NCI-H345 (cell line): ENCODE measurements at regions not wholly inside any gene's neighbourhood (a gene's known extent, or its start where the extent isn't known, plus 50 kb on each side); places are given as distances from the start of the nearest gene placed in this dataset.
"Not testable (repeated sequence)": the region's sequence is repeated elsewhere in the genome, so short reads cannot be mapped to it uniquely, and the experiment has no call there.

Source experiments
- DNase-seq: peaks from one replicate; lab custom pipeline; 2025; lab: John Stamatoyannopoulos, UW

DNA sequence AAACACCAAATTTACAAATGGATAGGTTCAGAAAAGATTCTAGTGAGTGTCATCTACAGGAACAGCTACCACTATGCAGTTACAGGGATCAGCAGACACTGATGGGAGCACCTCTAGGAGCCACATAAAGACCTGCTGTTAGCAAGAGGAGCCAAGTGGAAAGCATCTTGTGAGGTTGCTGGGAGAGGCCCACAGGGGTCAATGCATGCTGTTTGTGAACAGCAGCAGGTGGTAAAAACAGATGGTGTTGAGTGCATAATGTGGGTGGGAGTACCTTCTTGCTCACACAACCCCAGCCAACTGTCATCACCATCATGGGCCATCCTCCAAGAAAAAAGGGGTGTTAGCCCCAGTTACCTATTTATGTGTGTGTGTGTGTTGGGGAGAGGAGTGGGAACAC is 215.2 kb upstream of the SSTR1 start:
- peak; percentile 80 for DNase-seq

DNA sequence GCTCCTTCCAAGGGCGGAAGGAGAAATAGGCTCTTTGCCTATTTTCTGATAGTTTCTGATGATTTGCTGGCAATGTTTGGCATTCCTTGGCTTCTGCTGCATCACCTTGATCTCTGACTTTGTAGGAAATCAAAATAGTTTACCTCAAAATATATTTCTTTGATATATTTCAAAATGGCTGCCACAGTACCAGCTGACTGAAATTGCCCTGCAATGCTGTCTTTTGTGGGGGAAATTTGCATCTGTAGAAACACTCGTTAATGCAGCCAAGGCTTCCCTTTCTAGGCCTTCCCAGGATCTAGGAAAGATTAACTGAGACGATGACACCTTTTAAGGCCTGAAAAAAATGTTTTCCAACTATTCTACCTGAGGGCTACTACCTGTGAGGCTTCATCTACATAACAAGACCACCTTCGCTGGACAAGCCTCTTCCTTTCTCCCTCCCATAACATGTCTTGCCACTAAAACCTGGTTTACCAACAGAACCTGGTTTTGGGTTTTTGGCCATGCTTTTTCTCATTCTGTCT is 212.8 kb upstream of the SSTR1 start:
- no peak for DNase-seq

DNA sequence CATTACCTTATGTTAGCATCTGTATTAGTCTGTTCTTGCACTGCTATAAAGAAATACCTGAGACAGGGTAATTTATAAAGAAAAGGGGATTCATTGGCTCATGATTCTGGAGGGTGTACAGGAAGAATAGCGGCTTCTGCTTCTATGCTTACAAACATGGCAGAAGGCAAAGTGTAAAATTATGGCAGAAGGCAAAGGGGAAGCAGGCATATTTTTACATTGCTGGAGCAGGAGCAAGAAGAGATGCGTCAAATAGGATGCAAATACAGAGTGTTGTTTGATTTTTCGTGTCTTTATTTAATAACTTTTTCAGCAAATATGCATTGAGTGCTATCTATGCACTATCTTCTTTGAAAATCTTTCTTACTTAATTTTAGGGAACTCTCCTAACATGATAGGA is 210.7 kb upstream of the SSTR1 start:
- DNase-seq = no peak

DNA sequence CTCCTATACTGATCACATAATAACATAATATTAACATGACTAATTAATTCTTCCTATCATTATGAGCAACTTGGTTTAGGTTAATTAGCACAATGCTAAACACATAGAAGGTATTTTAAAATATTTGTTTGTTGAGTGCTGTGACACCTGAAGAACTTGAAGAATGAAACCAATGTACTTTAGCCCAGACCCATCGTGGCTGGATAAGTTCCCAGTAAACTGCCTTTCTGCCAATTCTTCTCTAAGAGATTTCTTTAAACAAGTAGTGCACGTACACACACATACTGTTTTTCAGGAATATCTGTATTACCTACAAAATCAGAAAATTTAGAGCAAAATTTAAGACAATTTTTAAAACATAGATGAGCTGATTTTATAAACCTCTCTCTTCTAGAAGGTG is 207.4 kb upstream of the SSTR1 start:
- DNase-seq = no peak

DNA sequence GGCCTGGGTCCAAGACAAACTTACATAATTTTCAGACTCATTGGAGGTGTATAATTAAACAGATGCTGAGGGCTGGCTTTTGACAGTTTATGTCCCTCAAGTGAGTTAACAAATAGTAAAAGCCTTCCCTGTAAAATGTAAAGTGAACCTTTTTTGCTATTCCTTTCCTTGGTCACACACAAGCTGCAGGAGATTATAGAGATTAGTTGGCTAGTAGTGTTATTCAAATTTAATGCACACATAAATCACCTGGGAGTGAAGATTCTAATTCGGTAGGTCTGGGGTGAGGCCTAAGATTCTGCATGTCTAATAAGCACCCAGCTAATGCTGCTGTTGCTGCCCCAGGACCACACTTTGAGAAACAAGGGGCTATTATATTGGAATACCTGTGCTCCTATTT is 206.2 kb upstream of the SSTR1 start:
- DNase-seq = no peak

DNA sequence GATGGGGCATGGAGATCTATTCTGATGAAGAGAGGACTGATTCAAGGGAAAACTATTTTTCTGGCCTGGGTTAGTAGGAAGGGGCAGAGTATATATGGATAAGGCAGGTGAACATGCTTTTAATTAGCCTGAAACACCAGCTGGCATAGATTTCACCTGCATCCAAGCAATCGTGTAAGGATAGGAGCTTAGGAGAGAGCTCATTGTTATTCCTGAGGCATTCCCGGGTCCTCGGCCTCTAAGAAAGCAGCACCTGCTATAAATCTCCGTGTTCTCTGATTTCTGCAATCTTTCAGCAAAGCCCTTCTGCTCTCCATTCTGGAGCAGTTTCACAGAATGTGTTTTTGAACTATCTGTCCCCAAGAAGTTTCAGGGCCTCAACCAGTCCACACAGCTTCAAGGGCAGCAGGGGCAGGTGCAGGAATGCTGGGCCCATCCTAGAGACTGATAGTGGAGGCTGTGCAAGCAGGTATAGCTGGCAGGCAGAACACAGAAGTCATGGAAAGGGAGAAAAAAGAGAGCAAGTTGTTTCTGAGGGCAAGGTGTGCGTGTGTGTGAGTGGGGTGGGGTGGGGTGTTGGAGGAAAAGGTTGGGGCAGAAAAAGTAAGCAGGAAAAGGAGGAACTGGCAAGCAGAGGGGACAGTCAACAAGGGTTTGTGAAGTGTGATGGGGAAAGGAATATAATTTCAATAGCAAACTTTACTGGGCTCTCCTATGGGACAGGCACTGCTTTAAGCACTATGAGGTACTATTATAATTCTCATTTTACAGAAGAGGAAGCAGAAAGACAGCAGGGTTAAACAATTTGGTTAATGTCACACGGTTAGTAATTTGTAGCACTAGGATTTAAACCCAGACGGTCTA is 203.7 kb upstream of the SSTR1 start:
- DNase-seq = no peak

DNA sequence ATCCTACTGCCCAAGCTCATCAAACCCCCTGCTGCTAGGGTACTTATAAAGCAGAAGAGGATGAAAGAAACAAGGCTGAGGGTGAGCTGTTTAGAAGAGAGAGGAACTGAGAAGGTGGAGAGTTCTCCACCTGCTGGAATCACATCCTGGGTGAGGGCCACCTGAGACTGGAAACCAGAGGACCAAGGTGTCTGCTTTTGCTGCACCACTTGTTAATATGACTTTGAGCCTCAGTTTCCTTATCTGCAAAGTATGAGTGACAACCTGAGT is 203.2 kb upstream of the SSTR1 start:
- no peak for DNase-seq

DNA sequence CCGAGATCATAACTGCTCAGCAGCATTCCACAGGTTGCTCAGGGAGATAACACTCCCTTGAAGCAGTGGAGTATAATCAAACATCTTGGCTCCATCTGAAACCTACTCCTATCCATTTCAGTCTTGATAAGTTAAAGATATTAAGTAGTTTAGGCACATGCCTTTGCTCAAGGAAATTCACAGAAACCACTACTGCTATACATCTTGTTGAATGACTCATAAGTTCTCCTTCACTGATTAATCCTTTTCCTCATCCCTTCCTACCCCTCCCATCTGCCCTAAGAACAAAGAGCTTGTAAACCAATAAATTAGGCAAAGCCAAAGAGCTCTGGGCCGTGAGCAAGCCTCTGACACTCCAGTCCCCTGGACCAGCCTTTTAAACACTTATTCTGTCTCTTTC is 196.5 kb upstream of the SSTR1 start:
- not testable (repeated sequence) for DNase-seq

DNA sequence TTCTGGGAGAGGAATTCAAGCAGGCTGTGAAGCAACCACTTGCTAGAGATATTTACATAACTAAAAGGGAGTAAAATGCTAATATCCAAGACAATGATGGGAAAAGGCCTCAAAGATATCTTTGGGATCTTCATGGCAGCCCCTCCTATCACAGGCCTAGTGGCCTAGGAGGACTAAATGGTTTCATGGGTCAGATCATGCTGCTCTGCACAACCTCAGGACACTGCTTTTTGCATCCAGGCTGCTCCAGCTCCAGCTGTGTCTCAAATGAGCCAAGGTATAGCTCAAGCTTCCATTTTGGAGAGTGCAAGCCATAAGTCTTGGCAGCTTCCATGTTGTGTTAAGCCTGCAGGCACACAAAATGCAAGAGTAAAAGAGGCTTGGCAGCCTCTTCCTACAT is 195.6 kb upstream of the SSTR1 start:
- DNase-seq = no peak

DNA sequence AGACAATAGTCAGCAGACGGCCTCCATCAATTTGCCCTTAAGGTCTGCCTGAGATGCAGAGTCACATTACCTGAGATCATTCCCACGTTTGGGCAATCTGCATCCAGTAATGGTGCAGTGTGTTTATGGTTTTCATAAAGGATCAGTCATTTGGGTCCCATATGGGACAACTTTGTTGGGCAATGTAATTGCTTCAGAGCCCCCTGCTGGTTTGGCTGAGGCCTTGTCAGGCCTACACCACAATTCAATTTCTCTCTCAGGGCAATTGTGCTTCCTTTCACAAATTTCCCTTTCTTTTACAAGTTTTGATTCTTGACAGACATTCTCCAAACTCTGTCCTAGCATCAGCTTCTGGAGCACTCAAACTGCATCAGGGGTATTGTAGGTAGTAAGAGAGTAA is 191.2 kb upstream of the SSTR1 start:
- DNase-seq = no peak

DNA sequence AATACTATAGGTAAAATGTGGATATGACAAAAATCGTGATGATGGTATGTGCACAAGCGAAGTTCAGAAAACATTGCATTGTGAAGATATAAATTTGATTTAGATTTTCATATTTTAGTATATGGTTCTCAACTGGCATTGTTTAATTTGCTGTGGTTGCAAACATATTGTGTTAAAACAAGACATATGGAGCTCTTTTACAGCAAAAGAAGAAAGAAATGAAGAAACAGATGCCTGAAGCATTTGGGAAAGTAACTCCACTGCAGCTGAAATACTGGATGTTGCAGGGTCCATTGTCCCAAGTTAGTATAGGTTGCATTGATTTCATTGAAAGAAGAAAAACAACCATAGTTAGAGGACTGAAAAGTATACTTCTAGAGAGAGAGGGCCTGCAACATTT is 185.8 kb upstream of the SSTR1 start:
- DNase-seq = no peak

DNA sequence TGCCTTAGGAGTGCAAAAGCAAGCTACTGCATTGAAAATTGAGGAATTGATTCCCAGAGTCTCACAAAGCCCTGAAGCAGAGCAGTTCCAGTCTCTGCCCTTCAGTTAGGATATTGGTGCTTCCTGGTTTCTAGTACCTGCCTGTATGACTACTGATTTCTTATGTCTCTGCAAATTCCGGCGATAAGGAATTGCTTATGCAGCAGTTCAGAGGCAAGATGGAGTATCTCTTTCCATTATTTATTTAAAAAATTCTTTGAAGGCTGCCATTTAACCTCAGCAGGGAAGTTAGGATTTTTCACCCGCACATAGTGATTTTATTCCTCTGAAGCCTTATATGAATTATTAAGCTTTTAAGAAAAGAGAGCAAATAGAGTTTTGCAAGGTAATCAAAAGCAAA is 184.9 kb upstream of the SSTR1 start:
- no peak for DNase-seq

DNA sequence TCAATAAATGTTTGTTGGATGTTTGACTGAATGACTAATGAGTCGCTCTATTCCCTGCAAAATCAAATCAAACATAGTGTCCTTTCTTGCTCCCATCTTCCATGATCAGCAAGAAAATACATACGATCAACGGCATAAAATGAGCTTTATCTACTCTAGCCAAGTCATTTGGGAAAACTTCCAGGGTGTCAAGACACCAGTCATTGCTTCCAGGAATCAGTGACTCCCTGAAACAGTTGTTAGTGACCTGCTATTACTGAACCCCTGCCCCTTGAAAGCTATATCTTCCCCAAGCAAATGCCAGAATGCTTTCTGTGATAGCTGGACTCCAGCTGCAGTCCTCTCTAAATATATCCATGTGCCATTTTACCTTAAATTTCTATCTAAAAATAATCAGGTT is 169.5 kb upstream of the SSTR1 start:
- DNase-seq = no peak

DNA sequence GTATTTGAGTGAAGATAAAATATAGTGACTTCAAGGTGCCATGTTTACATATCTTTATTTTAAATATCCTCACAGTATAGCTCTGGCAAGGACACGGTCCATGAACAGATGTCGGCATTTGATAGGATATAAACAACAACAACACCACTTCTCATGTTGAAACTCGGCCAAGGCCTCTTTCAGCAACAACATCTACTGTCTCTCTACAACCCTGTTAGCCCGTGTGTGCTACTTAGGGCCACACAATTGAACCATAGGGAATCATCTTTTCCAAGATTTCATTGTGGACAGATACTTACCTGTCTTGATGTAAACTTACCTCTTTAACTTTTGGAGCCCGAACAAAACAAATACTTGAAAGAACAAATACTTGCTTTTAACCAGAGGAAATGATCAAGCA is 168.7 kb upstream of the SSTR1 start:
- DNase-seq = peak; percentile 11

DNA sequence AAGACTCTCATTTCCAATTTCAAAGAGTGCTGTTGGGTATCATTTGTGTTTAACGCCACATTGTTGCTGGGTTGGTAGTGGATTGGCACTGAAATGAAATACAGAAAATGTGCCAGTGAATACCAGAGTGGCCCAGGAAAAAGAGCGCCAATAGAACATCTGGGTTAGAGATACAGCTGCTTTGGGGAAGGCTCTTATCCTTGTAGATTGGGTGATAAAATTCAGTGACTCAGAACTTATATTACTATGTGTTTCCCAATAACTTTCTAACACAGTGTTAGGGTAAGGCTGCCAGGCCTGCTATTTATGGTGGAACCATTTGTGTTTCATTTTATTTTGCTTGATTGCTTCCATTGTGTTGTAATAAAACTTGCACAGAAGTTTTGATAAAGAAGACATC is 168.2 kb upstream of the SSTR1 start:
- DNase-seq = no peak

DNA sequence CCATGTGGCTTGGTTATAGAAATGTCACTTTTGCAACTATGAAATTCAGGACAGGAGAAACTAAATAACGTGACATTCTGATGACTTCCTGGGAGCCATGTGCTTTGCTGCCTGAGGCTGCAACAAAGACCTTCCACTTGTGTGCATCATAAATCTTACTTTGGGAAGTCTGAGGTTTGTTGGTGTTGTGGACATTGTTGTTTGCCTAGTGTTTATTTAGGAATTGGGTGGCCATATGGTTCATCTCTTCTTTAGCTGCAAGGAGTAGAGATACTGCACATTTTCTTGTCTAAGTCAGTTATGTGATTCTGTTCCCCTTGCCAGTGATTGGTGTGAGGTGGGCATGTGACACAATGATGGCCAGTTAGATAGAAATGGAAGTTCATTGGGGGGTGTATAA is 167.3 kb upstream of the SSTR1 start:
- DNase-seq = no peak

DNA sequence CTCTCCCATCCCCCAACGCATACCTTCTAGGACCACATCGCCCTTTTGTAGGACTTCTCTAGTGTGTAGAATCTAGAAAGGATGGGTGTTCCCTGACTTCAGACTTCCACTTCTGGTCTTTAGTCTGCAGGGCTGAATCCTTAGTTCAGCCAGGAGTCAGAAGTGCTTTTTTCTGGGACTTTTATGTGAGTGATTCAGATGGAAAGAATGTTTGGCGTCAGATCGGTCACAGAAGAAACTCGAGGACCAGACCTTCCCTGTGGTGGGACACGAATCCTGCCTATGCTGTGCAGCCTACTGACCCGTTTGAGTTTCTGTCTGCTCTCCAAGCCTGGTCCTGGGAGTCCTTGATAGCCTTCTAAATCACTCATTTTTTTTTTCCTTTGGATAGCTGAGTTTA is 165.4 kb upstream of the SSTR1 start:
- DNase-seq = no peak

DNA sequence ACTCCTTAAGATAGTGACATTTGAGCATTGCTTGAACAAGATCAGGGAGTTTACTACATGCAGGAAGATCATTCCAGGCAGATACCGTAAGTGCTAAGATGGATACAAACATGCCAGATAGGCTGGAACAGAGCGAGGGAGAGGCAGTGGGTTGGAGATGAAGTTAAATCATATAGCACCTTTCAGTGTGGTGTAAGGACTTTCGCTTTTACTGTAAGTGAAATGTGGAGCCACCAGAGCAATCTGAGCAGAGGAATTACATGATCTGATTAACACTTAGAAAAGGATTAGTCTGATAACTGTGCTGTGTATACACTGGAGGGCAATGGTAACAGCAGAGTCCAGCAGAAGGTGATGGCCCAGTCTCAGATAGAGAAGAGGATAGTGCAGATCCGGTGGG is 163.0 kb upstream of the SSTR1 start:
- DNase-seq = no peak

DNA sequence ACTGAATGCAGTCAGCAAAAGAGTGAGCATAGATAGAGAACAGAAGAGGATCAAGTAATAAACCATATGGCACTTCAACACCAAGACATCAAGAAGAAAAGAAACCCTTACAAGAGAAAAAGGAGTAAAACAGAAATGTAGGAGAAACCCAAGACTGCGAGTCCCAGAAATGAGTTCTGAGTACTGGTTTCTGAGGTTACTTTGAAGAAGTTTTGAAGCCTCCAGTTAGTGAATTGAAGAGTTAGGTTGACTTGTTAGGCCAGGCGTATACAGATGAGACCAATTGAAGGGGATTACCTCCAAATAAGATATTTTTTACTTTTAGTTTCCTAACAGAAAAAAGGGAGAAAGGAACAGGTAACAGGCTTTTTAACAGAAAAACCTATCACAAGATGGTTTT is 162.2 kb upstream of the SSTR1 start:
- DNase-seq = no peak

DNA sequence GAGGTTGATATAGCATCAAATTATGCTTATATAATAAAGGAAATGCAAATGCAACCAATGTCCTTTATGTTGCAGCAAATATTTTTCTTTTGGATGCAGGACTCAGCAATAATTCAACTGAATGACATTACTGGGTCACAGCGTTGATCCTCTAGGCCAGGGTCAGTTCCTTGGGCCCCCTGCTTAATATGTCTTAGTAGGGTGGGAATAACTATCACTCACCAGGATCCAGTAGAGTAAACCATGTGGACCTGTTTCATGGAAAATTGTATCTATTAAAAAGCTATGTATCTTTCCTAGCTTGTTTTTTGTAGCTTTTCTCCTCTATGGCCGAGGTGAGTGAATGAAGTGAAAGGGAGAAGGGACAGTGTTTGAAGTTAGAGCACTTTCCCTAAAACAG is 161.5 kb upstream of the SSTR1 start:
- no peak for DNase-seq

DNA sequence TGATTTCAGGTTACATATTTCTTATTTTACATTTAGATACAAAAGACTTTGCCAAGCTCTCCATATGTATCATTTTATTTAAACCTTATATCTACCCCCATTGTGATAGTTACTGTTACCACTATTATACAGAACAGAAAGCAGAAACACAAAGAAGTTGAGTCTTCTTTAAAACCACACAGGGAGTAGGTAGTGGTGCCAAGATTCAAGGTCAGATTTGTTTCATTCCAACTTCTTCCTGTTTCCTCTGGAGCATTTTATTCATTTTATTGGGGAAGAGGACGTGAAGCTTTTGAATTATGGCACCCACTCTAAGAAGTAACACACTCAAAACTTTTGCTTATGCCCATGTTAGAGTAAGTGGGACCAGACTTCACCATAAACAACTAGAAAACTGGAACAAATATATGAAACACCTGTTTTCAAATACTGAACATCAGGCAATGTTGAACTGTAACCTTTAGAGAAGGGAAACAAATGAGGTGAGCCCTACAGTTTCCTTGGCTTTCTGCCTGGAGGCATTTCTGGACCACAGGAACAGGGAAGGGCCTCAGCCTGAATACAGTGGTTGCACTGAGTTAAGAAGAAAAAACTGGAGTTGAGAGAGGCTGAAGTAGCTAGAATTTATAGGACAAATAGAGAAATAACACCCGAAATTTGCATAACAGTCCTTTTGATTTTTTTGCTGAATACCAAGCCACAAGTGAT is 160.4 kb upstream of the SSTR1 start:
- no peak for DNase-seq

DNA sequence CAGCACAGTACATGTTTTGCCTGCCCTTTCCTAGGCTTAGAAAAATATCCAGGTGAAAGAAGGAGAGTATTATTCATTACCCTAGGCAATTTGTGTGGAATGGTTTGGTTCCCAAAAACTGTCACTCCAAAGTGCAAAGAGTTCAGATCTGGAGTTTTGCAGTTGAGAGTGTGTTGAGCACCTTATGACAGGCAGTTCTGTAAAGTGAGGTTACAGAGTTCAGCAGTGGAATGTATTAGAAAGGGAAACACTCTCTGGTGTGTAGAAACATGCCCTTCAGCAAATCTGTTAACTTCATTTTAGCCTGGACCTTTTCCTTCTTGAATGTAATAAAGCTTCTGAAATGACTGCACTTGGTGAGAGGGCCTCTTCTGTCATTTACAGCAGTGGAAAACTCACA is 154.0 kb upstream of the SSTR1 start:
- DNase-seq = no peak

DNA sequence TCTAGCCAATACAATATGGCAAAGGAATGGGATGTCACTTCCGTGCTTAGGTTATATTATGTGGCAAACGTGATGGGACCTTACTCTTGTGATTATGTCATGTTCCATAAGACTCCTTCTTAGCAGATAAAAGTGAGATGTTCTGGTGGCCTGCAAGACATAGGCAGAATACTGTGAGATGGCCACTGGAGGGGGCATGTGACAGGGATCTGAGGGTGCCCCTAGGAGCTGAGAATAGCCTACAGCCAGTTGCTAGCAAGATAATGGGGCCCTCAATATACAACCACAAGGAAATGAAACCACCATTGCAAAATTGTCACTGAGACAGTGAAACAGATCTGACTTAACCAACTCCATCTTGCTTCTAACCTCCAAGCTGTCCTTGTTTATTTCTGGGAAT is 151.4 kb upstream of the SSTR1 start:
- no peak for DNase-seq

DNA sequence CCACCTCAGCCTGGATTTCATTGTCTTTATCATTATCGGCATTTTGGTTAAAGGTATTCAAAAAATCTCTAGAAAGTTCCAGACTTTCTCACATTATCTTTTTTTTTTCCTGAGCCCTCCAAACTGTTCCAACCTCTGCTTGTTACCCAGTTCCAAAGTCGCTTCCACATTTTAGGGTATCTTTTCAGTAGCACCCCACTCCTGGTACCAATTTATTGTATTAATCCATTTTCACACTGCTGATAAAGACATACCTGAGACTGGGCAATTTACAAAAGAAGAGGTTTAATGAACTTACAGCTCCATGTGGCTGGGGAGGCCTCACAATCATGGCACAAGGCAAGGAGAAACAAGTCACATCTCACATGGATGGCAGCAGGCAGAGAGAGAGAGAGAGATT is 145.5 kb upstream of the SSTR1 start:
- DNase-seq = not testable (repeated sequence)
